GM23338 (cell line): ENCODE measurements at regions not wholly inside any gene's neighbourhood (a gene's known extent, or its start where the extent isn't known, plus 50 kb on each side); places are given as distances from the start of the nearest gene placed in this dataset.

Source experiments
- ATAC-seq: fragments of 200-7000 bp; cut with Tn5 transposase; 3 replicates; pipeline ENCODE4 v1.9.1; 2020
- DNase-seq: peaks from one replicate; pipeline ENCODE4 v3.0.0-alpha.2; 2015; ENCODE audit warnings: low spot score
- H2AFZ ChIP-seq: fragments of 200-600 bp; sonication (generic); 2 replicates; pipeline ENCODE4 v1.8.0; 2016; ENCODE audit warnings: antibody characterized with exemption, mild to moderate bottlenecking, moderate library complexity
- H3F3A ChIP-seq: fragments of 200-600 bp; sonication (generic); replicated peaks from 2 replicates; pipeline ENCODE4 v1.8.0; 2017; ENCODE audit warnings: antibody characterized with exemption, mixed run types, low read depth
- H3K27ac ChIP-seq: fragments of 200-600 bp; sonication (generic); 2 replicates; pipeline ENCODE4 v1.6.1; 2016; ENCODE audit warnings: low read depth
- H3K27me3 ChIP-seq: fragments of 200-600 bp; sonication (generic); 2 replicates; pipeline ENCODE4 v1.8.0; 2016; ENCODE audit warnings: mild to moderate bottlenecking, mixed run types, moderate library complexity; ENCODE audit not compliant: insufficient read depth
- H3K36me3 ChIP-seq: fragments of 200-600 bp; sonication (generic); 2 replicates; pipeline ENCODE4 v1.8.0; 2016; ENCODE audit warnings: mild to moderate bottlenecking; ENCODE audit not compliant: insufficient read depth
- H3K4me1 ChIP-seq: fragments of 200-600 bp; sonication (generic); 2 replicates; pipeline ENCODE4 v1.8.0; 2016; ENCODE audit warnings: mild to moderate bottlenecking, moderate library complexity; ENCODE audit not compliant: insufficient read depth
- H3K4me2 ChIP-seq: fragments of 200-600 bp; sonication (generic); 2 replicates; pipeline ENCODE4 v1.7.1; 2017; ENCODE audit warnings: mixed run types
- H3K4me3 ChIP-seq: fragments of 200-600 bp; sonication (generic); 2 replicates; pipeline ENCODE4 v1.6.1; 2016; ENCODE audit warnings: mixed run types
- H3K79me2 ChIP-seq: fragments of 200-600 bp; sonication (generic); replicated peaks from 2 replicates; pipeline ENCODE4 v1.8.0; 2017; ENCODE audit warnings: mild to moderate bottlenecking; ENCODE audit not compliant: insufficient read depth
- H3K9me2 ChIP-seq: fragments of 200-600 bp; sonication (generic); 2 replicates; pipeline ENCODE4 v1.8.0; 2017; ENCODE audit not compliant: insufficient read depth
- H4K20me1 ChIP-seq: fragments of 200-600 bp; sonication (generic); replicated peaks from 2 replicates; pipeline ENCODE4 v1.8.0; 2017; ENCODE audit warnings: mild to moderate bottlenecking; ENCODE audit not compliant: insufficient read depth
- H3K27ac Mint-ChIP-seq: 2 replicates; pipeline ENCODE4 v1.8.0; 2020; ENCODE audit warnings: inconsistent platforms, mild to moderate bottlenecking, moderate library complexity, mixed read lengths
- H3K27me3 Mint-ChIP-seq: 3 replicates; pipeline ENCODE4 v1.8.0; 2022; ENCODE audit warnings: low read depth, mild to moderate bottlenecking, moderate library complexity, mixed read lengths, inconsistent platforms; ENCODE audit not compliant: insufficient read depth, poor library complexity
- H3K36me3 Mint-ChIP-seq: 3 replicates; pipeline ENCODE4 v1.8.0; 2021; ENCODE audit warnings: low read depth, mild to moderate bottlenecking, inconsistent platforms, moderate library complexity, mixed read lengths
- H3K4me1 Mint-ChIP-seq: 3 replicates; pipeline ENCODE4 v1.8.0; 2020; ENCODE audit warnings: mild to moderate bottlenecking, inconsistent platforms, mixed read lengths
- H3K4me3 Mint-ChIP-seq: 3 replicates; pipeline ENCODE4 v1.8.0; 2021; ENCODE audit warnings: moderate library complexity, mild to moderate bottlenecking, inconsistent platforms, mixed read lengths
- H3K9me3 Mint-ChIP-seq: 3 replicates; pipeline ENCODE4 v1.8.0; 2020; ENCODE audit warnings: moderate library complexity, mild to moderate bottlenecking, inconsistent platforms, mixed read lengths
- EZH2phosphoT487 ChIP-seq: fragments of 200-600 bp; sonication (generic); IDR thresholded peaks from one replicate; pipeline ENCODE4 v1.8.1; 2018; ENCODE audit warnings: antibody characterized with exemption; ENCODE audit not compliant: unreplicated experiment
- JUNB ChIP-seq: IDR thresholded peaks from one replicate; pipeline ENCODE4 v1.6.1; 2016; ENCODE audit warnings: antibody characterized with exemption; ENCODE audit not compliant: unreplicated experiment
- NANOG ChIP-seq: IDR thresholded peaks from 2 replicates; pipeline ENCODE4 v1.6.1; 2016; ENCODE audit warnings: antibody characterized with exemption, borderline replicate concordance
- POLR2AphosphoS5 ChIP-seq: IDR thresholded peaks from 2 replicates; pipeline ENCODE4 v1.6.1; 2016; ENCODE audit warnings: antibody characterized with exemption, low read depth
- STAT1 ChIP-seq: IDR thresholded peaks from one replicate; pipeline ENCODE4 v1.6.1; 2016; ENCODE audit warnings: antibody characterized with exemption; ENCODE audit not compliant: unreplicated experiment
- ZNF114 ChIP-seq: fragments of 250-450 bp; sonication (Bioruptor Pico); IDR thresholded peaks from 2 replicates; pipeline ENCODE4 v1.5.0; 2020; ENCODE audit warnings: mild to moderate bottlenecking, moderate library complexity
- TF ChIP-seq, protein P1 (sequence below), 2 experiments: fragments of 200-600 bp in 1 of 2; sonication (generic) in 1 of 2; conservative IDR thresholded peaks; 2 replicates each; pipeline versions ENCODE4 v1.5.1 to v1.6.1; 2016 to 2017; ENCODE audit warnings: antibody characterized with exemption in 2 of 2, low read depth in 2 of 2, mild to moderate bottlenecking in 2 of 2, moderate library complexity in 1 of 2
- TF ChIP-seq, protein P2 (sequence below): IDR thresholded peaks from 2 replicates; pipeline ENCODE4 v1.6.1; 2016; ENCODE audit warnings: antibody characterized with exemption
- TF ChIP-seq, protein P3 (sequence below): fragments of 250-450 bp; sonication (Bioruptor Pico); IDR thresholded peaks from 2 replicates; pipeline ENCODE4 v1.5.0; 2020; ENCODE audit warnings: mild to moderate bottlenecking, moderate library complexity

DNA sequence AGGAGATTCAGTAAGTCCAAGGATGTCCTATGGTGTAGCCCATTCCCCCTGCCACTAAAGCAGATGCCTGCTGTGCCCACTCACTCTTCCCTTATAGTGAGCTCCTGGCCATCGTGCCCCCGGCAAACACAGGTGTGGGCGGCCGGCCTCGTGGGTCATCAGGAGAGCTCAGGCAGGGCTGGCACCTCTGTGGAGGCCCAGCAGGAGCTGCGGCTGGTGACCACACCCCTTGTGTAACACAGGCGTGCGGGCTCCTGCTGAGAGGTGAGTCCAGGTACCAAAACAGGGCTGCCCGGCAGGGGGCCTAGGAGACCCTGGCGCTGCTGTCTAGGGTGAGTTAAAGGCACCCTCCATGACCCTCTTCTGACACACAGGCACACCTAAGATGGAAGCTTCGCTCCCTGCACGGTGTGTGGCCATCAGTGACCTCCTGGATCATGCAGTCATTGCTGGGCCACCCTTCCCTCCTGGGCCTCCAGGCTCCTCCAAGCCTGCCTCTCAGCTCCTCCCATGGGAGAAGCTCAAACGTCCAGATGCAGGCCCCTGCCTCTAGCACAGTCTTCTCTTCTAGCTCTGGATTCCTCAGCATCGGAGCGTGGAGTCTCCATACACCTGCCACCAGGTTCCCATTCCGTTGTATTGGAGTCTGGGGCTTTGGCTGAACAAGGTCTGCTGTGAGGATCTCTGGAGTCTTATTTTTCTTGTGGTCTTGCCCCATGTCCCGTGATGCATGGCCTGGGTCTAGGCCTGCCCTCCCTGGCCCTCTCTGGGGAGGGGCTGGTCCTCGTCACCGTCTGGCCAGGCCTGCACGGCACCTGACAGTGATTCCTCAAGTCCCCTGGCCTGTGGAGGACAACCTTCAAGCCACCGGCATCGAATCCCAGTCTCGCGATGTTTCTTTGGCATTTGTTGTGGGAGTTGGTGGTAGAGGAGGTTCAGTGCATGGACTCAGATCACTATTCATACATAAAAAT, 246.9 kb downstream of the ACKR3 start (continued):
- TF ChIP-seq, protein P1, sequence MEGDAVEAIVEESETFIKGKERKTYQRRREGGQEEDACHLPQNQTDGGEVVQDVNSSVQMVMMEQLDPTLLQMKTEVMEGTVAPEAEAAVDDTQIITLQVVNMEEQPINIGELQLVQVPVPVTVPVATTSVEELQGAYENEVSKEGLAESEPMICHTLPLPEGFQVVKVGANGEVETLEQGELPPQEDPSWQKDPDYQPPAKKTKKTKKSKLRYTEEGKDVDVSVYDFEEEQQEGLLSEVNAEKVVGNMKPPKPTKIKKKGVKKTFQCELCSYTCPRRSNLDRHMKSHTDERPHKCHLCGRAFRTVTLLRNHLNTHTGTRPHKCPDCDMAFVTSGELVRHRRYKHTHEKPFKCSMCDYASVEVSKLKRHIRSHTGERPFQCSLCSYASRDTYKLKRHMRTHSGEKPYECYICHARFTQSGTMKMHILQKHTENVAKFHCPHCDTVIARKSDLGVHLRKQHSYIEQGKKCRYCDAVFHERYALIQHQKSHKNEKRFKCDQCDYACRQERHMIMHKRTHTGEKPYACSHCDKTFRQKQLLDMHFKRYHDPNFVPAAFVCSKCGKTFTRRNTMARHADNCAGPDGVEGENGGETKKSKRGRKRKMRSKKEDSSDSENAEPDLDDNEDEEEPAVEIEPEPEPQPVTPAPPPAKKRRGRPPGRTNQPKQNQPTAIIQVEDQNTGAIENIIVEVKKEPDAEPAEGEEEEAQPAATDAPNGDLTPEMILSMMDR (conservative IDR thresholded peaks at IDR 0.05; ENCODE audit: low read depth in 2 of 2), result no peak
- TF ChIP-seq NANOG (no peak), POLR2AphosphoS5 (no peak), JUNB (no peak)
- TF ChIP-seq, protein P2, sequence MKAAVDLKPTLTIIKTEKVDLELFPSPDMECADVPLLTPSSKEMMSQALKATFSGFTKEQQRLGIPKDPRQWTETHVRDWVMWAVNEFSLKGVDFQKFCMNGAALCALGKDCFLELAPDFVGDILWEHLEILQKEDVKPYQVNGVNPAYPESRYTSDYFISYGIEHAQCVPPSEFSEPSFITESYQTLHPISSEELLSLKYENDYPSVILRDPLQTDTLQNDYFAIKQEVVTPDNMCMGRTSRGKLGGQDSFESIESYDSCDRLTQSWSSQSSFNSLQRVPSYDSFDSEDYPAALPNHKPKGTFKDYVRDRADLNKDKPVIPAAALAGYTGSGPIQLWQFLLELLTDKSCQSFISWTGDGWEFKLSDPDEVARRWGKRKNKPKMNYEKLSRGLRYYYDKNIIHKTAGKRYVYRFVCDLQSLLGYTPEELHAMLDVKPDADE, result no peak

DNA sequence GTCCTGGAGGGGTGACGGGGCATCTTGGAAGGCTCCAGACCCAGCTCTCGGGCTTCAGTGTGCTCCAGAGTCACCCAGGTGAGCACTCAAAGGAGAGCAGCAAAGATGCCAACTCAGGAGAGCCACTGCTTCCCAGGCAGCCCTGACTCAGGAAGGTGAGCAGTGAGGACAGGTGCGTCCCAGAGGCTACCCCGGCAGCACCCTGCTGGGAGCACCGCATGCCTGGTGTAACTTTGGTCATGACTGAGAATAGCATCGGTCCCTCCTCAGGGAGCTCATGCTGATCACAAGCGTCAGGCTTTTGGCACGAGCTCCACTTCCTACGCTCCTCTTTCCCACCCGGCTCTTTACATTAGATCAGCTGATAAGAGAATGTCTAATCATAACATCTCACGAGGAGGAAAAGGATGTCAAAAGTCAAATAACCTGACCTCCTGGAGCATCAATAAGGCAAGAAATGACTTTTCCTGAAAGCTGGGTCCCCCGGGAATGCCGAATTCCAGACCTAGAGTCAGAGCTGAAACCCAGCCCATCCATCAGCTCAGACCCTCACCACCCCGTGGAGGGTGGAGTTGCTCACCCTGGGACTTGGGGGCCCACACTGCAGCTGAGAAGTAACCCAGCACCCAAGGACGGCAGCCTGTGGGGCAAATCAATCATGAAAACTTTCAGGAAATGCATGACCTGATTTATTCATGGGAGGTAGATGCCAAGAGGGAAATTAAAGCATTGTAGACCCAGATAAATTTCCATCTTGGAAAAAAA, 248.8 kb downstream of the ACKR3 start:
- DNase-seq, result no peak
- peaks cover 8% of the 10 kb centered on the region for H3K27me3 Mint-ChIP-seq
- TF ChIP-seq STAT1, result no peak
- TF ChIP-seq, protein P2, result no peak
- TF ChIP-seq, protein P1 (conservative IDR thresholded peaks at IDR 0.05; ENCODE audit: low read depth in 2 of 2), result no peak
- TF ChIP-seq POLR2AphosphoS5, result no peak
- TF ChIP-seq ZNF114 (CRISPR knock-in tag), result no peak
- TF ChIP-seq, protein P3, sequence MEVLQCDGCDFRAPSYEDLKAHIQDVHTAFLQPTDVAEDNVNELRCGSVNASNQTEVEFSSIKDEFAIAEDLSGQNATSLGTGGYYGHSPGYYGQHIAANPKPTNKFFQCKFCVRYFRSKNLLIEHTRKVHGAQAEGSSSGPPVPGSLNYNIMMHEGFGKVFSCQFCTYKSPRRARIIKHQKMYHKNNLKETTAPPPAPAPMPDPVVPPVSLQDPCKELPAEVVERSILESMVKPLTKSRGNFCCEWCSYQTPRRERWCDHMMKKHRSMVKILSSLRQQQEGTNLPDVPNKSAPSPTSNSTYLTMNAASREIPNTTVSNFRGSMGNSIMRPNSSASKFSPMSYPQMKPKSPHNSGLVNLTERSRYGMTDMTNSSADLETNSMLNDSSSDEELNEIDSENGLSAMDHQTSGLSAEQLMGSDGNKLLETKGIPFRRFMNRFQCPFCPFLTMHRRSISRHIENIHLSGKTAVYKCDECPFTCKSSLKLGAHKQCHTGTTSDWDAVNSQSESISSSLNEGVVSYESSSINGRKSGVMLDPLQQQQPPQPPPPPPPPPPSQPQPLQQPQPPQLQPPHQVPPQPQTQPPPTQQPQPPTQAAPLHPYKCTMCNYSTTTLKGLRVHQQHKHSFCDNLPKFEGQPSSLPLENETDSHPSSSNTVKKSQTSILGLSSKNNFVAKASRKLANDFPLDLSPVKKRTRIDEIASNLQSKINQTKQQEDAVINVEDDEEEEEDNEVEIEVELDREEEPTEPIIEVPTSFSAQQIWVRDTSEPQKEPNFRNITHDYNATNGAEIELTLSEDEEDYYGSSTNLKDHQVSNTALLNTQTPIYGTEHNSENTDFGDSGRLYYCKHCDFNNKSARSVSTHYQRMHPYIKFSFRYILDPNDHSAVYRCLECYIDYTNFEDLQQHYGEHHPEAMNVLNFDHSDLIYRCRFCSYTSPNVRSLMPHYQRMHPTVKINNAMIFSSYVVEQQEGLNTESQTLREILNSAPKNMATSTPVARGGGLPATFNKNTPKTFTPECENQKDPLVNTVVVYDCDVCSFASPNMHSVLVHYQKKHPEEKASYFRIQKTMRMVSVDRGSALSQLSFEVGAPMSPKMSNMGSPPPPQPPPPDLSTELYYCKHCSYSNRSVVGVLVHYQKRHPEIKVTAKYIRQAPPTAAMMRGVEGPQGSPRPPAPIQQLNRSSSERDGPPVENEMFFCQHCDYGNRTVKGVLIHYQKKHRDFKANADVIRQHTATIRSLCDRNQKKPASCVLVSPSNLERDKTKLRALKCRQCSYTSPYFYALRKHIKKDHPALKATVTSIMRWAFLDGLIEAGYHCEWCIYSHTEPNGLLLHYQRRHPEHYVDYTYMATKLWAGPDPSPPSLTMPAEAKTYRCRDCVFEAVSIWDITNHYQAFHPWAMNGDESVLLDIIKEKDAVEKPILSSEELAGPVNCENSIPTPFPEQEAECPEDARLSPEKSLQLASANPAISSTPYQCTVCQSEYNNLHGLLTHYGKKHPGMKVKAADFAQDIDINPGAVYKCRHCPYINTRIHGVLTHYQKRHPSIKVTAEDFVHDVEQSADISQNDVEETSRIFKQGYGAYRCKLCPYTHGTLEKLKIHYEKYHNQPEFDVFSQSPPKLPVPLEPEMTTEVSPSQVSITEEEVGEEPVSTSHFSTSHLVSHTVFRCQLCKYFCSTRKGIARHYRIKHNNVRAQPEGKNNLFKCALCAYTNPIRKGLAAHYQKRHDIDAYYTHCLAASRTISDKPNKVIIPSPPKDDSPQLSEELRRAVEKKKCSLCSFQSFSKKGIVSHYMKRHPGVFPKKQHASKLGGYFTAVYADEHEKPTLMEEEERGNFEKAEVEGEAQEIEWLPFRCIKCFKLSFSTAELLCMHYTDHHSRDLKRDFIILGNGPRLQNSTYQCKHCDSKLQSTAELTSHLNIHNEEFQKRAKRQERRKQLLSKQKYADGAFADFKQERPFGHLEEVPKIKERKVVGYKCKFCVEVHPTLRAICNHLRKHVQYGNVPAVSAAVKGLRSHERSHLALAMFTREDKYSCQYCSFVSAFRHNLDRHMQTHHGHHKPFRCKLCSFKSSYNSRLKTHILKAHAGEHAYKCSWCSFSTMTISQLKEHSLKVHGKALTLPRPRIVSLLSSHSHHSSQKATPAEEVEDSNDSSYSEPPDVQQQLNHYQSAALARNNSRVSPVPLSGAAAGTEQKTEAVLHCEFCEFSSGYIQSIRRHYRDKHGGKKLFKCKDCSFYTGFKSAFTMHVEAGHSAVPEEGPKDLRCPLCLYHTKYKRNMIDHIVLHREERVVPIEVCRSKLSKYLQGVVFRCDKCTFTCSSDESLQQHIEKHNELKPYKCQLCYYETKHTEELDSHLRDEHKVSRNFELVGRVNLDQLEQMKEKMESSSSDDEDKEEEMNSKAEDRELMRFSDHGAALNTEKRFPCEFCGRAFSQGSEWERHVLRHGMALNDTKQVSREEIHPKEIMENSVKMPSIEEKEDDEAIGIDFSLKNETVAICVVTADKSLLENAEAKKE, result no peak
- TF ChIP-seq EZH2phosphoT487, result no peak

More for the DNA sequence above, 248.8 kb downstream of the ACKR3 start:
- Mint-ChIP-seq H3K36me3 (no peaks in the 10 kb centered on the region; the same call in 2 of the 3 replicates), H3K9me3 (peaks cover 6% of the 10 kb centered on the region), H3K4me1 (peaks cover 5% of the 10 kb centered on the region), H3K4me3 (no peak overlapping the region), H3K27ac (no peak overlapping the region)
- Histone ChIP-seq H3K4me3 (no peak overlapping the region), H3K9me2 (peaks cover 6% of the 10 kb centered on the region; the same call in 1 of the 2 replicates), H3K36me3 (no peaks in the 10 kb centered on the region), H4K20me1 (no peaks in the 10 kb centered on the region), H3F3A (no peaks in the 10 kb centered on the region), H3K79me2 (no peaks in the 10 kb centered on the region), H3K4me1 (peaks cover 5% of the 10 kb centered on the region), H3K27ac (no peak overlapping the region), H2AFZ (no peak overlapping the region), H3K4me2 (no peak overlapping the region), H3K27me3 (no peaks in the 10 kb centered on the region)
- no peak for ATAC-seq
